ENCODE measurements at regions not wholly inside any gene's neighbourhood (a gene's known extent, or its start where the extent isn't known, plus 50 kb on each side); places are given as distances from the start of the nearest gene placed in this dataset.
A peak's percentile ranks its signal among the peaks of the same experiment; 100 is the strongest.

DNA sequence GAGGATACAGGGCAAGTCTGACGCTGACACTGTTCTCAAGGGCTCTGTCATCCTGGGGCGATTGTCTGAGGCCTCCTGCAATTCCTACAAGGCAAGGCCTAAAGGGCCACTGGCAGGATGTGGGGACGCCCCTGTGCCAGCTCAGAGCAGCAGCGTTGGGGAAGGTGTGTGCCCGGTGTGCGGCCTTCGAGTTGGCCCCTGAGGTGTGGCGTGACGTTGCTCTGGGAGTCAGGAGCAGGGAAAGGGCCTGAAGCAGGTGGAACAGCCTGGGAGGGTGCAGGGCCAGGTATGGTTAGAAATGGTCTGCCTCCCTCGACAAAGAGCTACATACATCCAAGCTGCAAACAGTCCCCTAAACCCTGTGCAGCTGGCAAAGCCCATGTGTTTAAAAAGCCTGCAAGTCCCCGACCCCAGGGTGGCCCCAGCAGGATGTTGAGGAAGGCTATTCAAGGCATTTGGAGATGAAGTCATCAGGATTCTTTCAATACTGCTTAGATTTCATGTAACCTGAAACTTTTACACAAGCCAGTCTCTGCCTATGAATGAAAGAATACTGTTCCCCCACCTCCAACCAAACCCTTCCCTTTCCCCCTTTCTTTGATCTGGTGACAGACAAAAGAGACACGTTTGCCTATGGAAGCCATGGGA is 142.5 kb upstream of the TNS3 start:
- no peak for DNase-seq (ENCODE audit: low read depth)

DNA sequence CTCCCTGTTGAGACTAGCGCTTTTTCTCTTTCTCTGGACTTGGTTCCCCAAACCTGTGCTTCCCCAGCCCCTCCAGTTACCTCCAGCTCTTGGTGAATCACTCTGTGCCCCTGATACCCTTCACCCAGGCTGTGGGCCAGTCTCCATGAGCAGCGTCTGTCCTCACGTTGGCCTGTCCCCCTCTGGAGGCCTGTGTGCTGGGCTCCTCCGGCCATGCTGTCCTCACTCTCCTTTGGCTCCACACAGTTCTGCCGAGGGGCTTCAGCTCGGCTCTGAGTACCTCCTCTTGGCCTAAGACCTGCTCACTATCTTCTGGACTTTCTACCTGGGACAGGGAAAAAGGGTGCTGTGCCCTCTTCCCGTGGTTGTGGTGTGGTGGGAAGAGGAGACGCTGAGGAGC is 140.2 kb upstream of the TNS3 start:
- no peak for DNase-seq (ENCODE audit: low read depth)

DNA sequence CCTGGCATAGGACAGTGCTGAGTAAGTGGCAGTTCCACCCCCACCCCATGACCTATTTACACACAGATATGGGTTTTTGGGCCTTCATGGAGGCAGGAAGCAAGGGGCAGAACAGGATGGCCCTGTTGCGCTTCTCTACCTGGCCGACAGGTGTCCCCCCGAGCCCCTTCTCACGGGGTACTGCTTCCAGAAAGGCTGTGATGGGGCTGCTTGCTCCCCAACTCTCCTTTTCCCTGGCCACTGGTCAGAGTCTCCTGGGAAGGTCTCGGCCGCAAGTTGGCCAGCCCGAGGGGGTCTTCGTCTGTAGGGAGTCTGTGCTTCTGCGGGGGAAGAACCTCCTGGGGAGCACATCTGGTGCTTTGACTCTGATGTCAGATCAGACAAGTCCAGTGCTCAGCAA is 139.8 kb upstream of the TNS3 start:
- DNase-seq (ENCODE audit: low read depth): no peak

DNA sequence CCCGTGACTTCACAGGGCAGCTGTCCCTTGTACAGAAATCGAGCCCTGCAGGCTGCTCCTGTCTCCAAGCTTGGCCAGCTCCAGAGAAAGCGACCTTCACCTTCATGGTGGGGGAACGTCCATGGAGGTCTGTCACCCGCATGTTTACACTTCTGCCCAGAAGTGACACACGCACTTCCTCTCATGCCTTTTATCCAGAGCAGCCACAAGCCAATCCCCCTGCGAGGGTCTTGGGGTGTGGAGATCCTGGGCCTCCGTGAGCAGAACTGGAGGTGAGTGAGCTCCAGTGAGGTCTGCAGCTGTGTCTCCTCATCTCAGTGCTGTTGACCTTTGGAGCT is 139.0 kb upstream of the TNS3 start:
- no peak for DNase-seq (ENCODE audit: low read depth)

DNA sequence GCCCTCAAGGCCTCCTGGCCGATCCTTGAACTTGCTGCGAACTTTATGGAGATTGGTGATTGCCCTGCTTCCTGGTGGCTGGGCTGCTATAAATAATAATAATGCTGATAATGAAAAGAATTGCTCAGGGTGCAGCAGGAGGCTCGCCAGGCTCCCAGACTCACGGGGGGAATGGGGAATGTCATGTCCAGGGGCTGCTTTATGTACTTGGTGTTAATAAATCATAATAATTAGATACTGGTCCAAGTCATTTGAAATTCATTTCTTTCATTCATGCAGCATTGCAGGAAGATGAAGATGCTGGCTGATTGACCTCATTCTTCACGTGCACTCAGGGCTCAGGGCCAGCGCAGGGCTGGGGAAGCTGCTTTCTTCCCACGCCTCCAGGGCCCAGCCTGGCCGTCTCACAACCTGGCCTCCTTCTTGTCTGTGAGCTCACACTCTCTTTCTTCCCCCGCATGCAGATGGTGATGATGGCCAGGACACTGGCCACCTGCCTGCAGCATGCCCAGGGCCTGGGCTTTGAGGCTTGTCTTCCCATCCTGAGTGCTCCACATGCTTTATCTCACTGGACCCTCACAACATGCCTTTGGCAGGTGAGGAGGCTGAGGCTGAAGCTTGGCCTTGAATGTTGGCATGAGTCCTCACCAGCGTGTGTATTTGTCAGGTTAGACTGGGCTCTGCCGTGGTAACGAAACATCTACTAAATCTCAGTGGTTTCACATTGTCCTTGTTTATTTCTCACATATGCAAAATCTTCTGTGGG is 138.4 kb upstream of the TNS3 start:
- DNase-seq (ENCODE audit: low read depth): peak; percentile 43

DNA sequence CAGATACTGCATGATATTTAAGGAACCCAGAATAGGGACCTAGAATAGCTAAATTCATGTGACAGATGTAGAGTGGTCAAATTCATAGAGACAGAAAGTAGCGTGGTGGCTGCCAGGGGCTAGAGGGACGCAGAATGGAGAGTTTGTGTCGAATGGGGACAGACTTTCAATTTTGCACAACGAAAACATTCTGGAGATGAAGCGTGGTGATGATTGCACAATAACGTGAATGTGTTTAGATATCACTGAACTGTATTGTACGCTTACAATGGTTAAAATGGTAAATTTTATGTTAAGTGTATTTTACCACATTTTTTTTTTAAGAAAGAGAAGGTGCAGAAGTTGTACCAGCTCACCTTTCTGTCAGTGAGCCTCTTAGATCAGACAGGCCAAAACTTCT is 137.8 kb upstream of the TNS3 start:
- DNase-seq (ENCODE audit: low read depth): no peak

DNA sequence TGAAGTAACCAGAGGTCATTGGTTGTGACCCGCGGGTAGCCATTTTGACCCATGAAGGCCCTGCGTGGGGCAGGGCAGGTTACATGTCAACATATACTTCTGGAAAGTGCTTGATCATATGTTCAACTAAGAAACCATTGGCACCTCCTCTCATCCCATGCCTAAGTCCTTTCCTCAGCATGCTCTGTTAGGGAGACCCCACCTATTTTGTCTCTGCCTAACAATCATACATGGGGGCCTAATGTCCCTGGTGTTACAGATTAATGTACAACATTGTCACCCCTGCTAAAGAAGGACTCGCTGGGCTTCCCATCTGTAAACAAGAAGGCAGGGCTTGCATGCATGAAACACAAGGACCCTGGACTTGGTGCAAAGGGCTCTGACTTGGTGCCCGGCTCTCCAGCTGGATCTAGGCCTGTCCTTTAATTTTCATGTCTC is 133.7 kb upstream of the TNS3 start:
- no peak for DNase-seq (ENCODE audit: low read depth)

DNA sequence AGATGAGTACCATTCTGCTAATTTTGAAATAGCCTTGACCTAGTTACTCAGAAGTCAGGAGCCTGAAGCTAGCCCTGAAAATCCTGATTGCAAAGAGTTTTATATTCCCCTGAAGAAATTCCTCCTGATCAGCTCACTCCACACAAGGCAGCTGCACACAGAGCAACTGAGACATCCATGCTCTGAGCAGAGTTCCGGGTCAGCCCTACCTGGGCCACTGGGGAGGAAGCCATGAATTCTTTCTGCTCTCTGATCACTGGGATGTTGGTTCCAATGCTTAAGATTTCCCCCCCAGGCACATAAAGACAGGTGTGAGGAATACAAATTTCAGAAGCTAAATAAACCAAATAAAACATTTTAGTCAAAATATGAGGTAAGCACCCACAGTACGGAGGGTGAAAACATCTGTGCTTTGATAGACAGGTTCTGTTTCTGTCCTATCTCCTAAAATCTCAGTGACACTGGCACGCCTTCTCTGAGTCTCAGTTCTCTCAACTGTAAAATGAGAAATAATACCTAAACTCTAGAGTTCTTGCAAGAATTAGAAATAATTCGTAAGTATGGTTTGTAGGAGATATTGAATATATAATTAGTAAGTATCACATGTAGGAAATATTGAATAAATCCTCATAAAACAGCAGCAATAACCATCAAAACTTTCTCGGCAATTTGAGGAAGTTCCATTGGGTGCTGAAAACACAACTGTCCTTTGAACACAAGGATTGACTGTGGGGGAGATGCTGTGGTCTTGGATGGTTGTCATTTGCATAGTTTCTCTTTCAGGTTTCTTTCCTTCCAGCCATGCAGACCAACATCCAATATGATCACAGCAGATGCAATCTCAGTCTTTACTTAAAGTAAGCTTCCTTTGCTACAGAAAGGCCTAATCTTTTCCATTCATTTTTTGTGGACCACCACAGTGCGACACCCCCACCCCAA is 133.0 kb upstream of the TNS3 start:
- DNase-seq (ENCODE audit: low read depth): no peak

DNA sequence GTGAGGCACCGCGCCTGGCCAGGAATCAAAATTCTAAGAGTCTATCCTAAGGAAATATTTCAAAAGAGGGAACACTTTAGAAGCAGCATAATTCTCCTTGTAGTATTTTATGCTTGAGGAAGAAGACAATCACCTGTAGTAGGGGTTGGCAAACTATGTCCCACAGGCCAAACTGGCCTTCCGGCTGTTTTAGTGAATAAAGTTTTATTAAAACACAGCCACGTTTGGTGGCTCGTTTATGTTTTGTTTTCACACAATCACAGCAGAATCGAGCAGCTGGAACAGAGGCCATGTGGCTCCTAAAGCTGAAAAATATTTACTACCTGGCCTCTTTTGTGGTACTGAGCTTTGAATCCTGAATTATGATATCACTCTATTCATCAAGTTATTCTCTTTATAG is 131.7 kb upstream of the TNS3 start:
- no peak for DNase-seq (ENCODE audit: low read depth)

DNA sequence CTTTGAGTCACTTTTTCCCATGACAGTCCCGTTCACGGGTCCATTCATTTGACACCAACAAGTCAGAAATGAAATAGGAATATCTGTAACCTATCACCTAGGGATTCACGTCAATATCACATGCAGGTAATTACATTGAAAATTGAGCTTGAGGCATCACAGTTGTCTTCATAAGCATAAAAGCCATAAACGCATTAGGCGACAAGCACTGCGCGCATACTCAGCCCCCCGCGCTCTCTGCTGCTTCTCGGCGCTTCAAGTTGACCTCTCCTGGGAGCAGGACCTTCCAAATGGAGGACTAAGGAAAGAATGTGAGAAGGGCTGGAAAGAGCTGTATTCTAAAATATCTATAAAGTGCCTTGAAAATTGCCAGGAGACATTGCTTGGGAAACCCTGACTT is 130.5 kb upstream of the TNS3 start:
- DNase-seq (ENCODE audit: low read depth): no peak

DNA sequence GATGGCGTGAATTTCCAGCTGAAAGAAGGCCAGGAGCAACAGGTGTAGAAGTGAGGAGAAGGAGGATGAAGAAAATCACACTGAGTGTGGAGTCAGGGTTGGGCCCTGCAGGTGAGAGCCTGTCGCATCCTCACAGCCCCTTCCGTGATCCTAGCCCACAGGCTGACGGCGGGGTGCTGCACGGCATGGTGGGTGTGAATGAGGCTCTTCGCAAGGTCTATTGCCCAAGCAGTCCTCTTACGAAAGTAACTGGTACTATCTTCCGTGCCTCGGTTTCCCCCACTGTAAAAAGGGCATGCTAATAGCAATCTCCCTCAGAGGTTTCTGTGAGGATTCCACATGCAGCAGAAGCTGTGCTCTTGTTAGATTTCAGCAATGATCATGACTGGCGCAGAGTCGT is 129.9 kb upstream of the TNS3 start:
- no peak for DNase-seq (ENCODE audit: low read depth)

DNA sequence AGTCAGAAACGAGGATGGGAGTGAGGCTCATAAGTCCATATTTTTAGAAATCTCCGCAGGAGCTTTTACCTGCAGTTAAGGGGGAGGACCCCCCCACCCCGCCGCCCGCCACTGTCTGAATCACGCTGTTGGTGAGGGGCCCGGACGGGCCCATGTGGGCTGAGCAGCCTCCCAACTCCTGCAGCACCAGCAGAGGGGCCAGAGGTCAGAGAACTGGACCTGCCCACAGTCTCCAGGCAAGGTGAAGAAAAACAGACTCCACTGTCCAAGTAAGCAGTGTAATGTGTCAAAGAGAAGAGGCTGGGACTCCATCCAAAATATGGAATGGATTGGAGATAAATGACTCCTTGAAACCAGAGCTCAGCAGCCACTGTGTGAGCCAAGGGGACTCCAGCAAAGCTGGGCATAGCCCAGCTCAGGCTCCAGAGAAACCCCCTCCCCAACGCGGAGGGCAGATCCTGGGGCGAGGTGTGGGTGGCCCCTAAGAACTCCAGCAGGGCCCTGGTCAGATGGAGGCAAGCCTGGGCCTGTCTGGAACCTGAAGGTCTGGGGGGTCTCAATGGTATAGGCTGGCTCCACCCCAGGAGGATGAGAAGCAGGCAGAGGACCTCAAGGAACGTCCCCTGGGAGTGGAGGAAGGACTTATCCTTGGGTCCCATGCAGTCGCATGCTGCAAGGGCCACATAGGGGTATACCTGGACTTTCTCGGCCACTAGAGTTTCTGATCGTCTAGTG is 128.5 kb upstream of the TNS3 start:
- no peak for DNase-seq (ENCODE audit: low read depth)

DNA sequence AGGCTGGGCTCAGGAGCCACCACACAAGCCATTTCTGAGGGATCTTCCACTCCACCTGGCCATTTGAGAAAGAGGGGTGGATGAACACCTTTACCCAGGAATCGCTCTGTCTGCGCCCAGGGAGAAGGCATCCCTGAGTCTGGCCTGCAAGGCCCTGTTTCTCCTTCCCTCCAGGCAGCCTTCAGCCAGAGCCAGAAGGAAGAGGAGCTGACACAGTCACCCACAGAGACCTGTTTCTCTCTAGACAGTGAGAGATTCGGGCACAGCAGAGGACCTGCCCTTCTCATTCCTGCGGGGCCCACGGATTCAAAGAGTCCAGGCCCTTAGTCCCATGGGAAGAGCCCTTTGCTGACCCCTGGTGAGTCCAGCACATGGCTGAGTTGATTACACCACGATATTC is 127.5 kb upstream of the TNS3 start:
- no peak for DNase-seq (ENCODE audit: low read depth)

DNA sequence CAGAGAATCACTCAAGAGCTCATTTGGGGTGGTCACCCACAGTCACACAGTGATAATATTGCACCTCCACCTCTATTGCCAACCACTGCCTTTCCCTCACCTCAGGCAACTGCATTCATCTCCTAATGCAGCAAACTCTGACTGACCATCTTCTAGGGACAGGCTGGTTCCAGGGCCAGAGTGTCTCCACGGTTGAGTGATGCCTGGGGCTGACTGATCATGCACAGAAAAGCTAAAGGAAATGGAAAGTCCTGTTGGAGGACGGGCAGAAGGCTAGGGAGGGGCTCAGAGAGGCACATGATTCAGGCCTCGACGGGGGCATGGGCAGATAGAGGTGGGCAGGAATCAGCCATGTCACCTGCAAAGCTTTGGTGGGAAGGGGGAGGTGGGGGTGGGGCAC is 127.1 kb upstream of the TNS3 start:
- no peak for DNase-seq (ENCODE audit: low read depth)

DNA sequence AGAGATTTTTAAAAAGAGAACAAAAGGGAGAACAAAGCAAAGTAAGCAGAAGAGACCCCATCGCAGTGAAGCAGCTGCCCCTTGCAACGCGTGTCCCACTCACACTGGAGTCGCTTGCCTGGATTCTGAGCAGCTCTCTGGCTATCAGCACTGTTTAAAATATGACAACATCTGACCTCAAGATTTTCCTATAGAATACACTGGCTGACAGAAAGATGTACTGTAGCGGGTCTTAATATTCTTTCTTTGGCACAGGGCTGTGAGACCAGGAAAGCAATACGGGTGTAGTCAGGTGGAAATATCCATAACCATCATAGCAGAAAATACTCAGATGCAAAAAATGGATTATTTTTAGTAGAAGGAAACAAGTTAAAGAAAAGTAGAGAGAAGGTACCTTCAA is 125.7 kb upstream of the TNS3 start:
- DNase-seq (ENCODE audit: low read depth): no peak

DNA sequence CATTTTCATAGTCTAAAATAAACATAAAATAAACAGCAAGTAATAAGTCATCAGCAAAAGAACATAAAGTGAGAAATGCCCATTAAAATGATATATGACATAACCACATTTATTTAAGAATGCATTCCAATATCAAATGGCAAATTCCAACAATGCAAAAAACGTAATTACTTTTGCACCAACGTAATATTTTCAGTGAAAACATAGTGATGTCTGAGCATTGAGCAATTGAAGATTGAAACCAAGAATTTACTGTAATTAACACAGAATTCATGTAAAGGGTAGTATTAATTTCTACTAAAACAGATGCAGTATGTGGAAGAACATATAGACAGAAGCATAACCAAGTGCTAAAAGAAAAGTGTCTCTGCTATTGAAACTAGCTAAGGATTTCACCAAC is 123.0 kb upstream of the TNS3 start:
- no peak for DNase-seq (ENCODE audit: low read depth)

DNA sequence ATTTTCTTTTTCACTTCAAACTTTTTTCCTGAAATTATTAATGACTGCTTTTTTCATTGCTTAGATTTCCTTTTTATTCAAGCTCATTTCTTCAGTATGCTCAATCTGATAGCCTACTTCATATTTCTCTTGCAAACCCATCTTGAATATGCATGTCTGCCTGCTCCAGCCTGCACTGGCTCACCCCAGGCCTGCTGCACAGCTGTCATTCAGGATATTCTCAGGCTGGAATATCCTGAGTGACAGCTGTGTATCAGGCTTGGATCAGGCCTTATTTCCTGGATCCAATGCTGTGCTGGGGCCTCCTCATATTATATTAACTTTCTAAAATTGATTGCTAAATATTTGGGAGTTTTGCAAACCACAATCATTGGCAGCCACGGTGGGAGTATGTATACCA is 120.2 kb upstream of the TNS3 start:
- DNase-seq (ENCODE audit: low read depth): no peak

DNA sequence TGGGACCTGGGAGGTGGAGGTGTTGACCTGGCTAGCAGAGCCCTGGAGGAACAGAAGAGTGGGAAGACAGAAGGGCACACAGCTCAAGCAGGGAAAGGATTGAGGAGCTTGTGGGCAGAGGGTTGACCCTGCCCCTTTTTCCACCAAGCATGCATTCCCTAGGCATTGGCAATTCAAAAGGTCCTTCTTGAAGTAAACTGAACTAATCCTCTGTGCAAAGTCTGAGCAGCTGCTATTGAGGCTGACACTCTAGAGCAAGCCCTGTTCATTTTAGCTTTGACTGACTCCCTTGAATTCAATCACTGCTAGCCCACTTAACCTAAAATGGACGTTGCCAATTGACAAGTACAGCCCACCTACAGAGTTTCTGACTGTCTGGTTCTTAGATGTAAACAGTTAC is 116.5 kb upstream of the TNS3 start:
- DNase-seq (ENCODE audit: low read depth): no peak

DNA sequence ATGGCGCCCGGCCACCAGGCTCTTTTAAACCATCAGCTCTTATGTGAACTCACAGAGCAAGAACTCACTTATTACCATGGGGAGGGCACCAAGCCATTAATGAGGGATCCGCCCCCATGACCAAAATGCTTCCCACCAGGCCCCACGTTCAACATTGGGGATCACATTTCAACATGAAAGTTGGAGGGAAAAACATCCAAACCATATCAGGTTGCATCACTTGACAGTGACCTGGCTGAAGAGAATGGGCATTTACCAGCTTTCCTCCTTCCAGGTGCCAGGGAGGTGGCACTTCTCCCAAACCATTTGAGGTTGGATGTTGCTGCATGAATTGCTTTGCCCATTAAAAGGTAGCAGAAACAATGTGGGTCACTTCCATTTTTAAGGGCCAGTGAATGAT is 115.6 kb upstream of the TNS3 start:
- DNase-seq (ENCODE audit: low read depth): no peak

DNA sequence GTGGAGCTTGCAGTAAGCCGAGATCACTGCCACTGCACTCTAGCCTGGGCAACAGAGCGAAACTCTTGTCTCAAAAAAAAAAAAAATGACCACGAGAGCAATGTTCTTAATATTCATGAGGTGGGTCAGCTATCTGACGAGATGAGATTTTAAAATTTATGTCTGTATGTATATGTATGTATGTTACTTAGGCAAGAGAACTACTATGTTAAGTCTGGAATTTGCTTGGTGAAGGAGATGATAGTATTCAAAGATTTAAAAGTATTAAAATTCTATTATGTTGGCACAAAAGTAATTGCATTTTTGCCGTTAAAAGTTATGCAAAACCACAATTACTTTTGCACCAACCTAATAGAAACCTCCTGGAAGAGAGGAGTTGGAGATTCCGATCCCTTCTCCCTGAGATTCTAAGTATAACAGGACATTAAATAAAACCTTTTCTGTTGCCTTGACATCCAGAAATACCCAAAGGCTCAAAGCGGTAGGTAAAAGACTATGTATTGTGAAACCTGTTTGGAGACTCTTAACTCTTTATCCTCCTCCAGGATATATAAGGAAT is 114.3 kb upstream of the TNS3 start:
- DNase-seq (ENCODE audit: low read depth): no peak

DNA sequence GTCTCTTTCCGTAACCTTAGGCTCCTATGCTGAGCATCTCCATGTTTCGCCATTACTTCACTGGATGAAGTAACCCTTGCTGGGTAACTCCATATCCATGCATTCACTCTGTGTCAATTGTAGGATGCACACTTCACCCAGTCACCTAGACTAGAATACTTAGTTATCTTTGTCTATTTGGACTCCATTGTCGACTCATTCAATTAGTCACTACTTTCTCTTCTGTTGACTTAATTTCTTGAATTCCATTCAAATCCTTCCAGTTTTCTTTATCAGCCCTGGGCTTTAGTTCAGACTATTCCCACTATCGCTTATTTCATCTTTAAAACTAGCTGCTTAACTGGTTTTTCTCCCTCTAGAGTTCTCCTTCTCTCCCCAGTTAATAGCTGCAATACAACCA is 111.3 kb upstream of the TNS3 start:
- no peak for DNase-seq (ENCODE audit: low read depth)

DNA sequence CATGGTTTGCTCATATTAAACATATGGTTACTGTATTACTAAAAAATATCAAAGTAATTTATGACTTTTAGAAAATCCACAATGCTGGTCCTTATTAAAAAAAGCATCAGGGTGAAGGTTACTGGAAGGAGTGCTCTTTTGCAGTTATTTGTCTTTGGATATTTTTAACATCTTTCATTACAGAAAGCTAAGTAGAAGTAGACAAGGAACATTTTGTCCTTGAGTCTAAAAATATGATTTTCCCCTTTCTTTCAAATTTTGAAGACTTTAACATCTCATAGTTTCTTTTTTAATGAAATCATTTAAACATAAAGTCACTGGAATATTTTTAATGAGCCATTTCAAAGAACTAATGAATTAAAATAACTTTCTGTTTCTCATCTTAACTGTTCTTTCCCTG is 110.1 kb upstream of the TNS3 start:
- no peak for DNase-seq (ENCODE audit: low read depth)

Data from GM04503 (cell line).